ENCODE measurements at regions not wholly inside any gene's neighbourhood (a gene's known extent, or its start where the extent isn't known, plus 50 kb on each side); places are given as distances from the start of the nearest gene placed in this dataset.

DNA sequence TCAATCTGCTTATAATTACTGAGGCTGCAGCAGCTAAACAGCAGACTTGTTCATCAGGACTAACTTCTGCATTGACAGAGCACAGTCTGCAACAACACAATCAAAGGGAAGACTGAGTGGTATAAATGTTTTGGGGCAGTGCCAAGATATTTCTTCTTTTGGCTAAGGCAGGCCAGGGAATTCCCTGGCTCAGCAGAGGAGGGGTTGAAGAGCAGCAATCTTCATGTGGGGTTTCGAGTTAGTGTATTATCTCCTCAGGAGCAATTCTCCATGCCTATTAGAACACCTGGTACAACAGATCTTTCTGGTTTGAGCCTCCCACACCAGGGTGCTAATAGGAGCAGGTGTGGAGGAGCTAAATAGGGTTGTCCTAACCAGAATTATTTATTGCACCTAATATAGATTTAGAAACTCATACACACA, 103.0 kb upstream of the STK17B start:
- TF ChIP-seq ZNF462 (CRISPR knock-in tag; IDR thresholded peaks at IDR 0.05) (no peak), JUNB (IDR thresholded peaks at IDR 0.05; ENCODE audit: unreplicated experiment) (no peak), CTCF (conservative IDR thresholded peaks at IDR 0.05; ENCODE audit: low read depth in 2 of 2) (no peak)

All from GM23338 (cell line).